GM18870 (cell line): ENCODE measurements at regions not wholly inside any gene's neighbourhood (a gene's known extent, or its start where the extent isn't known, plus 50 kb on each side); places are given as distances from the start of the nearest gene placed in this dataset.
"Not testable (repeated sequence)": the region's sequence is repeated elsewhere in the genome, so short reads cannot be mapped to it uniquely, and the experiment has no call there.

ENCODE experiments used
- ATAC-seq: cut with Tn5 transposase; IDR thresholded peaks from one replicate; pipeline ENCODE4 v1.9.1; 2021; ENCODE audit warnings: moderate library complexity; ENCODE audit not compliant: unreplicated experiment

- no peak for ATAC-seq
These were observed 455.8 kb downstream of the TFEC start for GRCh38 chr7:115574681-115575291.

GRCh38 chr7:115572111-115572510 lies 458.5 kb downstream of the TFEC start:
- no peak for ATAC-seq

GRCh38 chr7:115561335-115562110 lies 469.0 kb downstream of the TFEC start:
- ATAC-seq: no peak

- no peak for ATAC-seq
These were observed 470.7 kb downstream of the TFEC start for GRCh38 chr7:115559877-115560276.

GRCh38 chr7:115558161-115558560 lies 472.4 kb downstream of the TFEC start:
- no peak for ATAC-seq

GRCh38 chr7:115557296-115557695 lies 473.3 kb downstream of the TFEC start:
- not testable (repeated sequence) for ATAC-seq

- no peak for ATAC-seq
These were observed 477.8 kb downstream of the TFEC start for GRCh38 chr7:115552766-115553165.

- ATAC-seq: no peak
These were observed 480.7 kb downstream of the TFEC start for GRCh38 chr7:115549910-115550309.

GRCh38 chr7:115548756-115549155 lies 481.8 kb downstream of the TFEC start:
- ATAC-seq: no peak

GRCh38 chr7:115546790-115547189 lies 483.8 kb downstream of the TFEC start:
- ATAC-seq: no peak

GRCh38 chr7:115533785-115534184 lies 496.8 kb downstream of the TFEC start:
- ATAC-seq: no peak

- ATAC-seq: no peak
These were observed 504.3 kb downstream of the TFEC start for GRCh38 chr7:115526278-115526677.

- ATAC-seq: no peak
These were observed 508.4 kb downstream of the TFEC start for GRCh38 chr7:115522174-115522573.

- ATAC-seq: no peak
These were observed 514.2 kb downstream of the TFEC start for GRCh38 chr7:115516341-115516740.

GRCh38 chr7:115511330-115511729 lies 519.2 kb downstream of the TFEC start:
- no peak for ATAC-seq

GRCh38 chr7:115505136-115505535 lies 525.4 kb downstream of the TFEC start:
- no peak for ATAC-seq

- ATAC-seq: no peak
These were observed 530.6 kb downstream of the TFEC start for GRCh38 chr7:115499956-115500355.

- no peak for ATAC-seq
These were observed 534.6 kb downstream of the TFEC start for GRCh38 chr7:115496006-115496405.

- ATAC-seq: no peak
These were observed 535.9 kb downstream of the TFEC start for GRCh38 chr7:115494529-115495147.

- ATAC-seq: no peak
These were observed 537.2 kb downstream of the TFEC start for GRCh38 chr7:115493381-115493780.

- ATAC-seq: no peak
These were observed 538.7 kb downstream of the TFEC start for GRCh38 chr7:115491744-115492380.

- no peak for ATAC-seq
These were observed 551.1 kb downstream of the TFEC start for GRCh38 chr7:115479448-115479847.
